Neural cell (in vitro differentiated cells): ENCODE measurements at regions not wholly inside any gene's neighbourhood (a gene's known extent, or its start where the extent isn't known, plus 50 kb on each side); places are given as distances from the start of the nearest gene placed in this dataset.

Source experiments
- H2AFZ ChIP-seq: fragments of 200-600, 300-800 bp; sonication (generic), shearing (Covaris generic); 2 replicates; pipeline ENCODE4 v1.6.0; 2014; ENCODE audit warnings: low read depth, mild to moderate bottlenecking, antibody characterized with exemption, low read length, moderate library complexity
- H3F3A ChIP-seq: fragments of 200-600 bp; shearing (Covaris generic); 2 replicates; pipeline ENCODE4 v1.6.1; 2016; ENCODE audit warnings: mild to moderate bottlenecking, moderate library complexity, mixed read lengths, antibody characterized with exemption, low read length; ENCODE audit not compliant: insufficient read depth, poor library complexity, severe bottlenecking
- H3K27ac ChIP-seq: fragments of 200-600, 300-800 bp; sonication (generic), shearing (Covaris generic); 2 replicates; pipeline ENCODE4 v1.5.1; 2014; ENCODE audit warnings: mild to moderate bottlenecking, low read length, moderate library complexity
- H3K27me3 ChIP-seq: fragments of 300-800, 200-600 bp; sonication (generic), shearing (Covaris generic); 2 replicates; pipeline ENCODE4 v1.6.0; 2014; ENCODE audit warnings: mild to moderate bottlenecking, low read depth, low read length, moderate library complexity; ENCODE audit not compliant: insufficient read depth
- H3K36me3 ChIP-seq: fragments of 300-800, 200-600 bp; sonication (generic), shearing (Covaris generic); 2 replicates; pipeline ENCODE4 v1.5.1; 2014; ENCODE audit warnings: mild to moderate bottlenecking, antibody characterized with exemption, low read length, moderate library complexity; ENCODE audit not compliant: insufficient read depth
- H3K4me2 ChIP-seq: fragments of 300-800, 200-600 bp; sonication (generic), shearing (Covaris generic); 2 replicates; pipeline ENCODE4 v1.6.0; 2014; ENCODE audit warnings: mild to moderate bottlenecking, low read length
- H3K4me3 ChIP-seq: fragments of 300-800, 200-600 bp; sonication (generic), shearing (Covaris generic); 2 replicates; pipeline ENCODE4 v1.5.1; 2014; ENCODE audit warnings: mild to moderate bottlenecking, low read length, moderate library complexity
- H3K79me2 ChIP-seq: fragments of 200-600 bp; shearing (Covaris generic); replicated peaks from 2 replicates; pipeline ENCODE4 v1.6.0; 2014; ENCODE audit warnings: mild to moderate bottlenecking, low read length, moderate library complexity; ENCODE audit not compliant: insufficient read depth
- H3K9ac ChIP-seq: fragments of 300-800, 200-600 bp; sonication (generic), shearing (Covaris generic); 2 replicates; pipeline ENCODE4 v1.6.1; 2016; ENCODE audit warnings: mild to moderate bottlenecking, low read length, mixed read lengths
- H3K9me2 ChIP-seq: fragments of 200-600 bp; shearing (Covaris generic); 2 replicates; pipeline ENCODE4 v1.6.1; 2016; ENCODE audit warnings: mild to moderate bottlenecking, low read length, mixed read lengths; ENCODE audit not compliant: insufficient read depth
- H3K9me3 ChIP-seq: fragments of 200-600, 300-800 bp; sonication (generic), shearing (Covaris generic); 2 replicates; pipeline ENCODE4 v1.6.1; 2016; ENCODE audit warnings: mild to moderate bottlenecking, mixed run types, low read length, moderate library complexity, mixed read lengths
- H4K20me1 ChIP-seq: fragments of 200-600 bp; shearing (Covaris generic); 2 replicates; pipeline ENCODE4 v1.6.1; 2016; ENCODE audit warnings: mild to moderate bottlenecking, mixed run types; ENCODE audit not compliant: insufficient read depth
- EP300 ChIP-seq: fragments of 450-650 bp; conservative IDR thresholded peaks from 2 replicates; pipeline ENCODE4 v1.6.1; 2014; ENCODE audit warnings: antibody characterized with exemption, mild to moderate bottlenecking, moderate library complexity; ENCODE audit not compliant: poor library complexity, severe bottlenecking
- EZH2 ChIP-seq: fragments of 200-600, 300-800 bp; shearing (Covaris generic), sonication (generic); IDR thresholded peaks from 2 replicates; pipeline ENCODE4 v1.6.1; 2014; ENCODE audit warnings: antibody characterized with exemption, low read length, borderline replicate concordance, mild to moderate bottlenecking; ENCODE audit not compliant: insufficient read depth, poor library complexity, severe bottlenecking
- MXI1 ChIP-seq: fragments of 450-650 bp; conservative IDR thresholded peaks from 2 replicates; pipeline ENCODE4 v1.6.1; 2014; ENCODE audit warnings: antibody characterized with exemption, mild to moderate bottlenecking; ENCODE audit not compliant: poor library complexity, severe bottlenecking
- POLR2AphosphoS5 ChIP-seq: IDR thresholded peaks from 2 replicates; pipeline ENCODE4 v1.6.1; 2012
- RAD21 ChIP-seq: fragments of 450-650 bp; conservative IDR thresholded peaks from 2 replicates; pipeline ENCODE4 v1.6.1; 2014; ENCODE audit warnings: antibody characterized with exemption, mild to moderate bottlenecking, moderate library complexity
- SMC3 ChIP-seq: fragments of 450-650 bp; conservative IDR thresholded peaks from 2 replicates; pipeline ENCODE4 v1.6.1; 2014; ENCODE audit warnings: antibody characterized with exemption, mild to moderate bottlenecking, moderate library complexity; ENCODE audit not compliant: poor library complexity
- TAF1 ChIP-seq: IDR thresholded peaks from 2 replicates; pipeline ENCODE4 v1.6.1; 2012; ENCODE audit warnings: low read depth
- TF ChIP-seq, protein P1 (sequence below): IDR thresholded peaks from 2 replicates; pipeline ENCODE4 v1.6.1; 2012; ENCODE audit warnings: borderline replicate concordance
- TF ChIP-seq, protein P2 (sequence below): fragments of 450-650 bp; IDR thresholded peaks from 2 replicates; pipeline ENCODE4 v1.5.1; 2014; ENCODE audit warnings: antibody characterized with exemption, mild to moderate bottlenecking, moderate library complexity; ENCODE audit not compliant: poor library complexity, severe bottlenecking

DNA sequence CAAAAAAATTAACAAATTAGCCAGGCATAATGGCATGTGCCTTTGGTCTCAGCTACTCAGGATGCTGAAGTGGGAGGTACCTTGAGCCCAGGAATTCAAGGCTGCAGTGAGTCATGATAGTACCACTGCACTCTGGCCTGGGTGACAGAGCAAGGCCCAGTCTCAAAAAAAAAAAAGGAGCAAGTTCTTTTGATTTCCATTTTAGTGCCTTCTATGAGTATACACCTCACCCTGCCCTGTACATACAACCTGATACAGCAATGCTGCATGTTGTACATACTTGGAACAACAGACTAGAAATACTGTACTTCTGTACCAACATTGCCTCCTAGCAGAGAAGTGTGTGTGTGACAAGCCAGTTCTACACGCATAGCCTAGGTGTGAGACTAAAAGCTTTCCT is 97.3 kb upstream of the CARMIL1 start:
- no peaks in the 10 kb centered on the region for H3K9me3 ChIP-seq
- H3K4me3 ChIP-seq, result no peak overlapping the region
- H3F3A ChIP-seq, result no peaks in the 10 kb centered on the region
- no peaks in the 10 kb centered on the region for H3K9me2 ChIP-seq
- no peak overlapping the region for H3K27ac ChIP-seq
- no peak overlapping the region for H3K9ac ChIP-seq
- H3K36me3 ChIP-seq, result no peaks in the 10 kb centered on the region
- no peaks in the 10 kb centered on the region for H3K27me3 ChIP-seq
- no peak overlapping the region for H3K4me2 ChIP-seq
- no peaks in the 10 kb centered on the region for H4K20me1 ChIP-seq
- no peak for TF ChIP-seq SMC3
- TF ChIP-seq, protein P1, sequence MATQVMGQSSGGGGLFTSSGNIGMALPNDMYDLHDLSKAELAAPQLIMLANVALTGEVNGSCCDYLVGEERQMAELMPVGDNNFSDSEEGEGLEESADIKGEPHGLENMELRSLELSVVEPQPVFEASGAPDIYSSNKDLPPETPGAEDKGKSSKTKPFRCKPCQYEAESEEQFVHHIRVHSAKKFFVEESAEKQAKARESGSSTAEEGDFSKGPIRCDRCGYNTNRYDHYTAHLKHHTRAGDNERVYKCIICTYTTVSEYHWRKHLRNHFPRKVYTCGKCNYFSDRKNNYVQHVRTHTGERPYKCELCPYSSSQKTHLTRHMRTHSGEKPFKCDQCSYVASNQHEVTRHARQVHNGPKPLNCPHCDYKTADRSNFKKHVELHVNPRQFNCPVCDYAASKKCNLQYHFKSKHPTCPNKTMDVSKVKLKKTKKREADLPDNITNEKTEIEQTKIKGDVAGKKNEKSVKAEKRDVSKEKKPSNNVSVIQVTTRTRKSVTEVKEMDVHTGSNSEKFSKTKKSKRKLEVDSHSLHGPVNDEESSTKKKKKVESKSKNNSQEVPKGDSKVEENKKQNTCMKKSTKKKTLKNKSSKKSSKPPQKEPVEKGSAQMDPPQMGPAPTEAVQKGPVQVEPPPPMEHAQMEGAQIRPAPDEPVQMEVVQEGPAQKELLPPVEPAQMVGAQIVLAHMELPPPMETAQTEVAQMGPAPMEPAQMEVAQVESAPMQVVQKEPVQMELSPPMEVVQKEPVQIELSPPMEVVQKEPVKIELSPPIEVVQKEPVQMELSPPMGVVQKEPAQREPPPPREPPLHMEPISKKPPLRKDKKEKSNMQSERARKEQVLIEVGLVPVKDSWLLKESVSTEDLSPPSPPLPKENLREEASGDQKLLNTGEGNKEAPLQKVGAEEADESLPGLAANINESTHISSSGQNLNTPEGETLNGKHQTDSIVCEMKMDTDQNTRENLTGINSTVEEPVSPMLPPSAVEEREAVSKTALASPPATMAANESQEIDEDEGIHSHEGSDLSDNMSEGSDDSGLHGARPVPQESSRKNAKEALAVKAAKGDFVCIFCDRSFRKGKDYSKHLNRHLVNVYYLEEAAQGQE, result no peak
- TF ChIP-seq, protein P2, sequence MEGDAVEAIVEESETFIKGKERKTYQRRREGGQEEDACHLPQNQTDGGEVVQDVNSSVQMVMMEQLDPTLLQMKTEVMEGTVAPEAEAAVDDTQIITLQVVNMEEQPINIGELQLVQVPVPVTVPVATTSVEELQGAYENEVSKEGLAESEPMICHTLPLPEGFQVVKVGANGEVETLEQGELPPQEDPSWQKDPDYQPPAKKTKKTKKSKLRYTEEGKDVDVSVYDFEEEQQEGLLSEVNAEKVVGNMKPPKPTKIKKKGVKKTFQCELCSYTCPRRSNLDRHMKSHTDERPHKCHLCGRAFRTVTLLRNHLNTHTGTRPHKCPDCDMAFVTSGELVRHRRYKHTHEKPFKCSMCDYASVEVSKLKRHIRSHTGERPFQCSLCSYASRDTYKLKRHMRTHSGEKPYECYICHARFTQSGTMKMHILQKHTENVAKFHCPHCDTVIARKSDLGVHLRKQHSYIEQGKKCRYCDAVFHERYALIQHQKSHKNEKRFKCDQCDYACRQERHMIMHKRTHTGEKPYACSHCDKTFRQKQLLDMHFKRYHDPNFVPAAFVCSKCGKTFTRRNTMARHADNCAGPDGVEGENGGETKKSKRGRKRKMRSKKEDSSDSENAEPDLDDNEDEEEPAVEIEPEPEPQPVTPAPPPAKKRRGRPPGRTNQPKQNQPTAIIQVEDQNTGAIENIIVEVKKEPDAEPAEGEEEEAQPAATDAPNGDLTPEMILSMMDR, result no peak
- TF ChIP-seq RAD21, result no peak
- no peak for TF ChIP-seq MXI1
- no peak overlapping the region for H2AFZ ChIP-seq
- no peaks in the 10 kb centered on the region for H3K79me2 ChIP-seq

DNA sequence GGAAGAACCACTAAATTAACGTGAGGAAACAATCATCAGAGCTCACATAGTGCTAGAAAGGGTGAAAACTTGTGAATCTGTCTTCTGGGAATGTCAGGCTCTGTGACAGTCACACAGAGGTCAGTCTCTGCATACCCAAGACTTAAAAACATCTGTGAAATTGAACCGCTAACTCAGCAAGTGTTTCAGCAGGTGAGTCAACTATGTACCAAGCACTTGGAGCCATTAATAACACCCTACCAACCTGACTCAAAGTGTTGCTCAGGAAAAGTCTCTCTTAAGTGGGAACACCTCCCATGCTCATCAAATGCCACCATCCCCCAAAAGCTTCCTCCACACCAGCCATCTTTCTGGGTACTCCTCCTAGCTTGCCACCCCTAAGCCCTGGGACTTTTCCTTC is 92.3 kb upstream of the CARMIL1 start:
- Histone ChIP-seq H3K36me3 (no peaks in the 10 kb centered on the region), H3K4me3 (no peak overlapping the region), H3K27me3 (no peaks in the 10 kb centered on the region), H3K9me2 (no peaks in the 10 kb centered on the region), H3K9me3 (no peaks in the 10 kb centered on the region), H3K79me2 (no peaks in the 10 kb centered on the region), H2AFZ (no peak overlapping the region), H3K4me2 (no peak overlapping the region), H3F3A (no peaks in the 10 kb centered on the region), H3K9ac (no peak overlapping the region), H4K20me1 (no peaks in the 10 kb centered on the region), H3K27ac (no peak overlapping the region)
- TF ChIP-seq SMC3 (no peak), POLR2AphosphoS5 (no peak)
- TF ChIP-seq, protein P2, result no peak

DNA sequence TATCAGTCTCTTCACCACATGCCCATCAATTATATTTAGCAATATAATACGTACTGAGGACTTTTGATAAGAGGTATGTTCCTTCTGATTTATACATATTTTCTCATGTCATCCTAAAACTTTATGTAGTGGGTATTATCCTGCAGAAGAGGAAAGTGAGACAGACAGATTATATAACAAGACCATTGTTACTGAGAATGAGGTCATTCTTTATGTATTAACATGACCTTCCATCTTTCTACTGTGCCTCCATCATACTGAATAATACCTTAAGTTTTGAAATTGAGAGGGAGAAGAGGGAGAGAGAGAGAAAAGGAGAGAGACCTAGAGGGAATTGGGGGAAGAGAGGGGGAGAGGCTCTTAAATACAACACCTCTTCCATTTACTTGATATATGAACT is 90.9 kb upstream of the CARMIL1 start:
- Histone ChIP-seq H3K27me3 (no peaks in the 10 kb centered on the region), H3F3A (no peaks in the 10 kb centered on the region), H2AFZ (no peak overlapping the region), H3K4me3 (no peak overlapping the region), H3K9me2 (no peaks in the 10 kb centered on the region), H4K20me1 (no peaks in the 10 kb centered on the region), H3K9me3 (no peaks in the 10 kb centered on the region), H3K79me2 (no peaks in the 10 kb centered on the region), H3K4me2 (no peak overlapping the region), H3K36me3 (no peaks in the 10 kb centered on the region), H3K27ac (no peak overlapping the region), H3K9ac (no peak overlapping the region)
- TF ChIP-seq TAF1, result no peak
- TF ChIP-seq, protein P2, result no peak
- TF ChIP-seq SMC3, result no peak
- no peak for TF ChIP-seq EP300
- TF ChIP-seq, protein P1, result no peak
- TF ChIP-seq EZH2, result no peak
